Endothelial cell (in vitro differentiated cells): ENCODE measurements at regions not wholly inside any gene's neighbourhood (a gene's known extent, or its start where the extent isn't known, plus 50 kb on each side); places are given as distances from the start of the nearest gene placed in this dataset.

Experiments used
- DNase-seq: peaks from one replicate; pipeline ENCODE4 v3.0.0; 2021; ENCODE audit warnings: low spot score
- H3K27ac Mint-ChIP-seq: one replicate; pipeline ENCODE4 v1.8.0; 2021; ENCODE audit warnings: mixed read lengths, inconsistent platforms; ENCODE audit not compliant: unreplicated experiment
- H3K27me3 Mint-ChIP-seq: one replicate; pipeline ENCODE4 v1.8.0; 2021; ENCODE audit warnings: mild to moderate bottlenecking, moderate library complexity, mixed read lengths, inconsistent platforms; ENCODE audit not compliant: unreplicated experiment
- H3K36me3 Mint-ChIP-seq: one replicate; pipeline ENCODE4 v1.8.0; 2021; ENCODE audit warnings: mild to moderate bottlenecking, low read depth, mixed read lengths, inconsistent platforms; ENCODE audit not compliant: unreplicated experiment
- H3K4me1 Mint-ChIP-seq: one replicate; pipeline ENCODE4 v1.8.0; 2021; ENCODE audit warnings: mild to moderate bottlenecking, mixed read lengths, inconsistent platforms; ENCODE audit not compliant: unreplicated experiment
- H3K4me3 Mint-ChIP-seq: one replicate; pipeline ENCODE4 v1.8.0; 2021; ENCODE audit warnings: mild to moderate bottlenecking, mixed read lengths, inconsistent platforms; ENCODE audit not compliant: unreplicated experiment
- H3K9me3 Mint-ChIP-seq: one replicate; pipeline ENCODE4 v1.8.0; 2021; ENCODE audit warnings: mixed read lengths, inconsistent platforms; ENCODE audit not compliant: unreplicated experiment
- TF ChIP-seq, protein P1 (sequence below): fragments of 200-600 bp; sonication (generic); IDR thresholded peaks from one replicate; pipeline ENCODE4 v1.5.0; 2021; ENCODE audit warnings: antibody characterized with exemption; ENCODE audit not compliant: unreplicated experiment

- no peak overlapping the region for H3K4me3 Mint-ChIP-seq
Measured at GRCh38 chr3:113124256-113124830, 87.0 kb upstream of the BOC start.

GRCh38 chr3:113125951-113126350 lies 85.4 kb upstream of the BOC start:
- Mint-ChIP-seq H3K27ac (no peak overlapping the region), H3K36me3 (no peaks in the 10 kb centered on the region), H3K4me1 (no peaks in the 10 kb centered on the region), H3K27me3 (peaks cover 8% of the 10 kb centered on the region), H3K4me3 (no peak overlapping the region), H3K9me3 (no peaks in the 10 kb centered on the region)
- DNase-seq: no peak
- TF ChIP-seq, protein P1, sequence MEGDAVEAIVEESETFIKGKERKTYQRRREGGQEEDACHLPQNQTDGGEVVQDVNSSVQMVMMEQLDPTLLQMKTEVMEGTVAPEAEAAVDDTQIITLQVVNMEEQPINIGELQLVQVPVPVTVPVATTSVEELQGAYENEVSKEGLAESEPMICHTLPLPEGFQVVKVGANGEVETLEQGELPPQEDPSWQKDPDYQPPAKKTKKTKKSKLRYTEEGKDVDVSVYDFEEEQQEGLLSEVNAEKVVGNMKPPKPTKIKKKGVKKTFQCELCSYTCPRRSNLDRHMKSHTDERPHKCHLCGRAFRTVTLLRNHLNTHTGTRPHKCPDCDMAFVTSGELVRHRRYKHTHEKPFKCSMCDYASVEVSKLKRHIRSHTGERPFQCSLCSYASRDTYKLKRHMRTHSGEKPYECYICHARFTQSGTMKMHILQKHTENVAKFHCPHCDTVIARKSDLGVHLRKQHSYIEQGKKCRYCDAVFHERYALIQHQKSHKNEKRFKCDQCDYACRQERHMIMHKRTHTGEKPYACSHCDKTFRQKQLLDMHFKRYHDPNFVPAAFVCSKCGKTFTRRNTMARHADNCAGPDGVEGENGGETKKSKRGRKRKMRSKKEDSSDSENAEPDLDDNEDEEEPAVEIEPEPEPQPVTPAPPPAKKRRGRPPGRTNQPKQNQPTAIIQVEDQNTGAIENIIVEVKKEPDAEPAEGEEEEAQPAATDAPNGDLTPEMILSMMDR: no peak

More at GRCh38 chr3:113124256-113124830, 87.0 kb upstream of the BOC start:
- Mint-ChIP-seq H3K4me1 (no peaks in the 10 kb centered on the region), H3K27me3 (peaks cover 8% of the 10 kb centered on the region), H3K36me3 (no peaks in the 10 kb centered on the region), H3K27ac (no peak overlapping the region), H3K9me3 (no peaks in the 10 kb centered on the region)
- DNase-seq: no peak
- TF ChIP-seq, protein P1: no peak

DNA sequence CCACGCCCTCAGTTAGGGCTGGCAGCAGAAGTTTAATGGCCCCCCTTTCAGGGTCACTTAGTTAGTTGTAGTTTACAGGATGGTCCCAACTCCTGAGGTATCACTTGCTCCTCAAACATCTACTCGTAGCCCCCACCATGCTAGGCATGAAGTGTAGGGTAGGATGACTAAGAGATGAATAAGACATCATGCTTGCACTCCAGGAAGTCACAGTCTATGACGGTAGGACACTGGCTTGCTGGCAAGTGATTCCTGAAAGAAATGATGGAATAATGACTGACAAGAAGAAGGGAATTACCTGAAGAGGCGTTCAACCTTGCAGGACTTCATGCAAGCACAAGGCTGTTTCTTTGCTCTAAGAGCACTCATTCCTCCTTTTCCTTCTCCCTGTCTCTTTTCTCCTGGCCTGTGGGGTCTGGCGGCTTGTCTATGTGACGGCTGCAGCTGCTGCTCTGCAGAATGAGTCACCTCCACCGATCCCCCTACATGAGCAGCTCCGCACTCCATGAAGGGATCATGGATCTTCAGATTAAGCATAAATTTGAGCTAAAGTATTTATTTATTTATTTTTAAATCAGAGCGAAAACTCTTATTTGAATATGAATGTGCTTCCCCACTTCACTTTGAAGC lies 82.9 kb upstream of the BOC start:
- H3K27me3 Mint-ChIP-seq: peaks cover 5% of the 10 kb centered on the region
- no peak overlapping the region for H3K4me3 Mint-ChIP-seq
- TF ChIP-seq, protein P1: no peak
- H3K36me3 Mint-ChIP-seq: no peaks in the 10 kb centered on the region
- no peaks in the 10 kb centered on the region for H3K4me1 Mint-ChIP-seq
- no peak overlapping the region for H3K27ac Mint-ChIP-seq
- H3K9me3 Mint-ChIP-seq: no peaks in the 10 kb centered on the region
- no peak for DNase-seq

DNA sequence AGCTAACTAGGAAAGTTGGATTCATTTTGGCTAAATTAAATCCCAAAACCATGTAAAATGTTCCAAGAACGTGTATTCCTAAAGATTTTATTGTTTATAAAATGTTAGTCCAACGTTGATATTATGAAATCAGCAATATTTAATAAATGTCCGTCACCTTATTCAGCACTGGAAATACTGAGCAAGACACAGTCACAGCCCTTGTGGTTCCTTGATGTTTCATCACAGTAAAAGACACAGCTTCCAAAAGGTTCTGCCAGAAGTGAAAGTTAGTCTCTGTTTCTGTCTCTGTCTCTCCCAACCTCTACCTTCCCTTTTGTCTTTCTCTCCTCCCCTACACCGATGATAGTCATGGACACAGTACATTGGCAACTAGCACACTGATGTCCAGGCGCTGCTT lies 82.2 kb upstream of the BOC start:
- DNase-seq: no peak
- Mint-ChIP-seq H3K27me3 (peaks cover 5% of the 10 kb centered on the region), H3K9me3 (no peaks in the 10 kb centered on the region), H3K4me1 (no peaks in the 10 kb centered on the region), H3K27ac (no peak overlapping the region), H3K4me3 (no peak overlapping the region), H3K36me3 (no peaks in the 10 kb centered on the region)
- TF ChIP-seq, protein P1: no peak

DNA sequence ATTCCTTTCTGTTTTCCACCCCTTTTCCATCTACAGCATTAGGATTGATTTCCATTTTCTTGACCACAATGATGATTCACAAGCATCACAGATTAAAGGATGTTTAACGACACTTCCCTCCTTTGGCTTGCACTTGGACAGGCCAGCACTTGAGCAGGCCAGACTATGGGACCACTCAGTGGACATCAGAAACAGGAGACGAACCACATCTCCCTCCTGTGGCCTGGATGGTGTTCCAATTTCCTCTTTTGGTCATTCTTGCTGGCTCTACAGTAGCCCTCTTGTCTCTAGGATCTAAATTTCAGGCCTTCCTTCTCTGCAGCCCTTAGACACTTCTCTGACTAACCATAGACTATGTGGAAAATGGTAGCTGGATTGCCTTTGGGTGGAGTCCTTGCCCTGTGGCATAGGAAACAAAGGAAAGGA lies 78.8 kb upstream of the BOC start:
- Mint-ChIP-seq H3K27ac (no peak overlapping the region), H3K9me3 (no peaks in the 10 kb centered on the region), H3K4me1 (no peaks in the 10 kb centered on the region), H3K36me3 (no peaks in the 10 kb centered on the region), H3K27me3 (peaks cover 3% of the 10 kb centered on the region), H3K4me3 (no peak overlapping the region)
- TF ChIP-seq, protein P1: no peak
- DNase-seq: no peak
